ENCODE measurements at regions not wholly inside any gene's neighbourhood (a gene's known extent, or its start where the extent isn't known, plus 50 kb on each side); places are given as distances from the start of the nearest gene placed in this dataset.

GRCh38 chr3:24937780-24938179 is 443.1 kb upstream of the THRB start:
- TF ChIP-seq, protein P1, sequence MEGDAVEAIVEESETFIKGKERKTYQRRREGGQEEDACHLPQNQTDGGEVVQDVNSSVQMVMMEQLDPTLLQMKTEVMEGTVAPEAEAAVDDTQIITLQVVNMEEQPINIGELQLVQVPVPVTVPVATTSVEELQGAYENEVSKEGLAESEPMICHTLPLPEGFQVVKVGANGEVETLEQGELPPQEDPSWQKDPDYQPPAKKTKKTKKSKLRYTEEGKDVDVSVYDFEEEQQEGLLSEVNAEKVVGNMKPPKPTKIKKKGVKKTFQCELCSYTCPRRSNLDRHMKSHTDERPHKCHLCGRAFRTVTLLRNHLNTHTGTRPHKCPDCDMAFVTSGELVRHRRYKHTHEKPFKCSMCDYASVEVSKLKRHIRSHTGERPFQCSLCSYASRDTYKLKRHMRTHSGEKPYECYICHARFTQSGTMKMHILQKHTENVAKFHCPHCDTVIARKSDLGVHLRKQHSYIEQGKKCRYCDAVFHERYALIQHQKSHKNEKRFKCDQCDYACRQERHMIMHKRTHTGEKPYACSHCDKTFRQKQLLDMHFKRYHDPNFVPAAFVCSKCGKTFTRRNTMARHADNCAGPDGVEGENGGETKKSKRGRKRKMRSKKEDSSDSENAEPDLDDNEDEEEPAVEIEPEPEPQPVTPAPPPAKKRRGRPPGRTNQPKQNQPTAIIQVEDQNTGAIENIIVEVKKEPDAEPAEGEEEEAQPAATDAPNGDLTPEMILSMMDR (IDR thresholded peaks at IDR 0.05; ENCODE audit: low read depth, low read length, missing control alignments) = no peak
- no peak for DNase-seq (ENCODE audit: low read depth)
- H3K4me3 ChIP-seq (ENCODE audit: low read depth, low read length) = no peak overlapping the region

DNA sequence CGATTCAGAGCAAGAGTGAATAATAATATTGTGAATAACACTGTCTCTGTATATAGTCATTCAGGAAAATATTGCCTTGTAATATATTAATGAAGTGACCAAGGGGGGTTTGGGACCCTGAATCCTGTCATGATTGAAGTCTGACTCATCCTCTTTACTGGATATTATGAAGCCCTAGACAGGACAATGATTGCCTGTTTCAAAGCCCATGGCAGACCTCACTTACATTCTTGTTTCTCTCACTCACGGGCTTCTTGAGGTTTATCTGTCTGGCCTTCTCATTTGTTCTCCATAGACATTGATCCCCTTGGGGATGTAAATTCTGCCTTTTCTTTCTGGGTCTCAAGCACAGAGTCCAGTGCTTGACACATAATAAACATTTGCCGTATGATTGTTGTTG is 449.3 kb upstream of the THRB start:
- TF ChIP-seq, protein P1 (IDR thresholded peaks at IDR 0.05; ENCODE audit: low read depth, low read length, missing control alignments) = no peak
- no peak overlapping the region for H3K4me3 ChIP-seq (ENCODE audit: low read depth, low read length)
- DNase-seq (ENCODE audit: low read depth) = no peak

DNA sequence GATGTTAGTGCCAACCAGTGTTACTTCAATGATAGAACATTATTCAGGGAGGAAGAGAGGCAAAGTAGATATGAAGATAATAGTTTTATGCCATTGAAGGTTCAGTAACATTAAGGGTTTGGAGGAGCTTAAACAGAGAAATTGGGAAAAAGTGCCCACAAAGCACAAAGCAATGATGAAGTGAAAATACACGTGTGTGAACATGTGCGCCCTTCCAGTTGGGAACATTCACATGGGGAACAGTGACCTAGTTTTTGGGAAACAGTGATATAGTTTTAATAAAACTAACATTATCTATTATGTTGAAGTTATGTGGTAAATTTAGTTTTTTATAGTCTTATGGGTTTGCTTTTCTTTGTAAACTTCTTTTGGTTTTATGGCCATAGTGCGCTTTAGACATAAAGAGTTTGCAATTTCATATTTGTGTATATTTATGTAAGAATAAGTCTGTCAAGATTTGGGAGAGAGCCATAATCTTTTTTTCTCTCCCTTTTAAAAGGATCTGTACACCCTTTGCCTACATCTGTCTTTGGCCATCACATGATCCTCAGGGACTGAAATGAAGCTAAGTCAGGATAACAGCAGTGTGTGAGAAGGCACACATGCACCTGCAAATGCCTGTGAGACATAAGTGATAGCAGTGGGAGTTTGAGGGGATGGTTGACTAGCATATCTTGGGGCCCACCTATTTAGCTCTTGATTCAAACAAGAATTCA is 450.3 kb upstream of the THRB start:
- TF ChIP-seq, protein P1 (IDR thresholded peaks at IDR 0.05; ENCODE audit: low read depth, low read length, missing control alignments) = no peak
- H3K4me3 ChIP-seq (ENCODE audit: low read depth, low read length) = no peak overlapping the region
- no peak for DNase-seq (ENCODE audit: low read depth)

GRCh38 chr3:24945563-24945962 is 450.9 kb upstream of the THRB start:
- no peak overlapping the region for H3K4me3 ChIP-seq (ENCODE audit: low read depth, low read length)
- TF ChIP-seq, protein P1 (IDR thresholded peaks at IDR 0.05; ENCODE audit: low read depth, low read length, missing control alignments) = no peak
- DNase-seq (ENCODE audit: low read depth) = no peak

DNA sequence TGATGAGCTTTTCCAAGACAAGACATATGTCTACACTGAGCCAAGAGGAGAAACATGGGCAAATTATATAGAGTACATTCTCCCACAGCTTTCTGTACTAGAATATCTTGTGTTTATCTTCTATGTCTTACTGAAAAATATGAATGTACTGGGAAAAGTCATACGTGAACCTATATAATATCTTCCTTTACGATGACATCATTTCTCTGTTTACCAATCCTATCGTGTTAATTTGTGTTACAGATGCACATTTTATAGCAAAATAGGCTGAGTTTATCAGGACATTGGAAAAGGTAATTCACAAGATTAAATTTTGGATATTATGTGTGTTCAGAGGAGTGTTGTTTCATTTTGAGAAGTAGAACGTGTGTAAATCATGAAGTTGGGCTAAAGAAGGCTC is 452.5 kb upstream of the THRB start:
- TF ChIP-seq, protein P1 (IDR thresholded peaks at IDR 0.05; ENCODE audit: low read depth, low read length, missing control alignments) = no peak
- DNase-seq (ENCODE audit: low read depth) = no peak

DNA sequence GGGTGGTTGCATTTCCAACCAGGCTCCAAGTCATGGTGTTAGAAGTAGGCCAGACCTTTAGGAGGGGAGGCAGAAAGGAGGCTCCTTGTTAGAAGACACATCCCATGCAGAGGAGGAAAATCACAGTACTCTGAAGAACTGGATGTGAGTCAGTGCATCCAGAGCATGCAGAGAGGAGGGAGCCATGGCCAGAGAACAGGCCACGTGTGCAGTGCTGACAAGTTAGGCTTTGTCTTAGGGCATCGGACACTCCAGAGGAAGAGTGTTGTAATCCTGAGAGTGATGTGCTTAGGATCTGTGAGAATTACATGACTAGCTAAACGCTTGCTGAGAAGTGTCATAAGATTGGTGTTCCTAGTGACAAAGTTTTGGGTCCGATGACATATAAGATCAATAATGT is 456.5 kb upstream of the THRB start:
- TF ChIP-seq, protein P1 (IDR thresholded peaks at IDR 0.05; ENCODE audit: low read depth, low read length, missing control alignments) = no peak
- DNase-seq (ENCODE audit: low read depth) = no peak
- no peak overlapping the region for H3K4me3 ChIP-seq (ENCODE audit: low read depth, low read length)

More for the DNA sequence above, 452.5 kb upstream of the THRB start:
- no peak overlapping the region for H3K4me3 ChIP-seq (ENCODE audit: low read depth, low read length)

- TF ChIP-seq, protein P1 (IDR thresholded peaks at IDR 0.05; ENCODE audit: low read depth, low read length, missing control alignments) = no peak
- no peak for DNase-seq (ENCODE audit: low read depth)
- no peak overlapping the region for H3K4me3 ChIP-seq (ENCODE audit: low read depth, low read length)
Measured at GRCh38 chr3:24952388-24952787, 457.7 kb upstream of the THRB start.

Data from GM12864 (cell line).